GM12874 (cell line): ENCODE measurements at regions not wholly inside any gene's neighbourhood (a gene's known extent, or its start where the extent isn't known, plus 50 kb on each side); places are given as distances from the start of the nearest gene placed in this dataset.

Experiments
- CTCF ChIP-seq: IDR thresholded peaks from 2 replicates; pipeline ENCODE4 v1.5.1; 2011; ENCODE audit warnings: low read depth, mild to moderate bottlenecking, control low read depth, low read length, moderate library complexity; ENCODE audit not compliant: insufficient read depth

GRCh38 chr1:172774561-172774960, 115.7 kb downstream of the FASLG start:
- no peak for TF ChIP-seq CTCF

DNA sequence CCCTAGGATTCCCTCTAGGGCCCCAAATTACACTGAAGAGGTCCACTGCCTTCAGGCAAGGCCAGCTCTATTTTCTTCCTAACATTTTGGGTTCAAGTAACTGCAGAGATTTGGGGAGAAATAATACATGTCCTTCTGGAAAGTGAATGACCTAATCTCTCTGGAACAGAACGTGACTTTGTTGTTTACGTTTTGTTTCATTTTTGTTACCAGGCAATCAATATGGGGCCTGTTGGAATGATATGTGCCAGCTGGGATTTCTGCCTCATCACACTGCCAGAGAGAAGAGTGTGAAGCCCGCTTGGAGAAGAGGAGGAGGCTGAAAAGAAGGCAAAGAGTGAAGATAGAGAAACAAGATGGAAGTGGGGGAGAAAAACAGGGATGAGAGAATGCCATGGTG, 116.7 kb downstream of the FASLG start:
- TF ChIP-seq CTCF: no peak

DNA sequence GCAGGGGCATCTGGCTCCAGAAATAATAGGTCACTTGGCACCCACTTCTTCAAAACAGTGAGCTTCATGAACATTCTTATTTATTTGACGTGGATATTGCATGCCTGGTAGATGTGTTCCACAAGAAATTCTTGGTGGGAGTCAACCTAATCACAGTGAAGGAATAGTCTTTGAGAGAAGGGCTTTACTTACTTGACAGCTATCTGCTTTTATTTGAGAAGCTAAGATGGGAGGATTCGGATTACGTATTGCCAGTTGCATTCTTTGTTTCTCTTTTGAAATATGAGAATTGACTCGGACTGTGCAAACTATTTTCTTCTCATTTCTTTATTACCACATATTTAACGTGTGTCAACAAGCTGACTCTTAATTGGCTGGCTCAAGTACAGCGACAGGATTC, 117.2 kb downstream of the FASLG start:
- no peak for TF ChIP-seq CTCF

DNA sequence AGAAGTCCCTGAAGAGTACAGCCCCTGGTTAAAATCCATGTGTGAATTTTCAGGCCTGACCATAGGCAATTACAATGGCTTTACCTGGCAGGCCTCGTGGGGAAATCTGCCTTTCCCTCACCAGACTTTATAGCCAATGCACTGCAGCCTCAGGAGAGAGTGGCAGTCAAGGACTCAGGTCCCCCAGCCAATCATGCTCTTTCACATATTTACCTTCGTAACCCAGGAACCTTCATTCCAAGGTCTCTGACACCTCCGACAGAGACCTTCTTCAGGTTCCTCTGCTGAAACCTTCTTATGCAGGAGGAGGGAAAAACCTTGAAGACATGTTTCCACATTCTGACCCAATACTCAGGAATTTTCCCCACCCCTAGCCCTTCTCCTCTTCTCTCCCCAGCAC, 118.9 kb downstream of the FASLG start:
- TF ChIP-seq CTCF: no peak

DNA sequence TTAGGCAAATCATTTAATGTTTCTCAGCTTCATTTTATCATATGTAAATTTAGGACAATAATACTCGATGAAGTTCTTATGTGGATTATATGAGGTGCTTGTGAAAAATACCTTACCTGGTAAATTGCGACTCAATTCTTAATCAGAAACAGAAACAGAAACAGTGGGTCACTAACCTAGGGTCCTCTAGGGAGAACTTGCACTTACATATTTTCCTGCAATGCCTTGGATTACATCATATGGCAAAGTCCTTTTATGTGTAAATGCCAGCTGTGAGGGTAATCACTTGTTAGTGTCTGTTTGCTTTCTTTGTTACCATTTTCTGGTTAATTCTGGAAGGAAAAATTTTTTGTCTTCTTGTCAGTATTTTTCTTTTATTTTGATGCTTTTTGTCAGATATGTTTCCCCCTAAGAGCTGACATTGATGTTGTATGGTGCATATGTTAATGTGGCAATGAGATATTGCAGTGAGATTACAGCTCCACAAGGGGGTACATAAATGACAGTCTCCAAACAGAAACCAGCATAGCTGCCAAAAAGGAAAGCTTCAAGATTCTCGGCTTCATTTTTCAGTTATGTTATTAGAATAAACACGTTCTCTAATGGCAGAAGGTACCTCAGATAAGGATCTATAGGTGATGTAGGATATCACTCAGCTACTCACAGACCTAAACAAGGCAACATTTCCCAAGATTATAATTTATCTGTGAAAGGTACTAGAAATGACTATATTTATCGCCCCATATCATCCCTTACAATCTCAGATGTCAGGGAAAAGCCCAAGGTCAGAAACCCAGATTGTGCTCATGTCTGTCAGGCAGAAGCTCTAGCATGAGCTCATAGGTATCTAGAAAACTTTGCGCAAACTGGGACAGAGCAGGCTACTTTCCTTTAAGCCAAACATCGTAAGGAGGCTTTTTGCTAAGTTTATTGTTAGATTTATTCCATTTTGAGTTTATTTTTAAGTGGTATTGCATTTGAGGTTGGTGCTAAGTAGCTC, 119.9 kb downstream of the FASLG start:
- peak; percentile 17; the same call in 1 of the 2 replicates for TF ChIP-seq CTCF

DNA sequence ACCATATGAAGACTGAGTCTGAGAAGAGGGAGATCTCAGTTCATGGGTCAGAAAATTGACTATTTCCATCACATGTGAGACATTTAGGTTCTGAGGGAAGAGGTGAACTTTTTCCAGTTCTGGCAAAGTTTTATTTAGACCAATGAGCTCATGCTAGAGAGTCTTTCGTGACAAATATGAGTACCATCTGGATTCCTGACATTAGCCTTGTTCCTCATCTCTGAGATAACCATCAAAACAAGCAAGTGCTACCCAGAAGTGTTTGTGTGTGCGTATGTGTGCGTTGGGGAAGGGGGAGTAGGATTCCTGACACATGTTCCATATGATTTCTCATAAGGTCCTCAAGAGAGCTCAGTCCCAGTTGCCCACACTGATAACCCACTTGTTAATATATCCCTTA, 120.6 kb downstream of the FASLG start:
- TF ChIP-seq CTCF: no peak

DNA sequence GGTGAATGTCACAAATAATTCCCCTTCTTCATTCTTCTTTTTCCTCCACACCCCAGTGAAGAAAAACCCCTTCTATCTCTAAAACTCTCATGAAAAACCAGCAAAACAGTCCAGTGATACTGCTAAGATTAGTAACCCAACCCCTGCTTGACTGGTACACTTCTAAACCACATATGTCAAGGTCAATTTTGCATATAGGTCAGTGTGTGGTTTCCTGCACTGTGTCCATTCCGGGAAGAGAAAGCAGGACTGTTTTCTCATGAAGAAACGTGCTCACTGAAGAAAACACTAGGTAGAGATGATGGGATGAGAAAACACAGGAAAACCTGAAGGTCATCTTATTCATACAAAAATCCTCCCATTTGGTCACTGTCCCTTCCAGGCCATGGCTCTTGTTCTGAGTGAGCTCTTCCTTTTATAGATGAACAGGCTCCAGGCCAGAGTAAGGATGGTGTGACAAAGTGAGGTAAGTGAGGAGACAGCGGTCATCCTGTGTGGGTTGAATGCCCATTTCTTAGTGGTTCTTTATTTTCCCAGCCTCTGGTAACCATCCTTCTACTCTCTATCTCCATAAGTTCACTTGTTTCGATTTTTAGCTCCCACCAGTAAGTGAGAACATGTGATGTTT, 122.7 kb downstream of the FASLG start:
- no peak for TF ChIP-seq CTCF
